T-cell (primary cell): ENCODE measurements at regions not wholly inside any gene's neighbourhood (a gene's known extent, or its start where the extent isn't known, plus 50 kb on each side); places are given as distances from the start of the nearest gene placed in this dataset.

Source experiments
- ATAC-seq, 4 experiments: fragments of 200-7000 bp in 3 of 4; fragments of 150-1000 bp in 1 of 4; cut with Tn5 transposase; replicated peaks in 1 of 4; 1 replicate in 3 of 4; 2 replicates in 1 of 4; pipeline ENCODE4 v1.10.0; 2021; ENCODE audit warnings: moderate library complexity in 3 of 4, mild to moderate bottlenecking in 2 of 4, moderate number of reproducible peaks in 1 of 4
- CTCF ChIA-PET, 2 donors: fragments of 300-600 bp; sonication (Branson Sonifier 250); formaldehyde crosslinking; loops; one replicate each; lab custom pipeline; 2022; ENCODE audit warnings: antibody characterized with exemption in 2 of 2; lab: Charles Lee
- POLR2A ChIA-PET, 2 donors: fragments of 300-600 bp; sonication (Branson Sonifier 250); formaldehyde crosslinking; loops; one replicate each; lab custom pipeline; 2022; ENCODE audit warnings: antibody characterized with exemption in 2 of 2; lab: Charles Lee
- DNase-seq, 35 experiments: peaks; one replicate each; pipeline versions ENCODE4 v3.0.0 to v3.0.0-alpha.2; 2013 to 2023
- H3K27ac ChIP-seq: one replicate; pipeline ENCODE4 v1.5.1; 2013; ENCODE audit warnings: low read length
- H3K27me3 ChIP-seq, 2 experiments: replicated peaks in 1 of 2; 1 replicate in 1 of 2; 2 replicates in 1 of 2; pipeline versions ENCODE4 v1.6.1 to v1.7.0; 2013; ENCODE audit warnings: low read length in 1 of 2, mixed read lengths in 1 of 2; ENCODE audit not compliant: control insufficient read depth in 2 of 2, insufficient read depth in 2 of 2; ENCODE audit errors: extremely low read depth in 1 of 2
- H3K36me3 ChIP-seq, 2 donors: 1 replicate in 1 of 2; 2 replicates in 1 of 2; pipeline versions ENCODE4 v1.6.1 to v1.7.0; 2013; ENCODE audit warnings: low read length in 1 of 2; ENCODE audit not compliant: control insufficient read depth in 2 of 2, insufficient read depth in 1 of 2; ENCODE audit errors: extremely low read depth in 1 of 2
- H3K4me1 ChIP-seq, 2 experiments: 1 replicate in 1 of 2; 2 replicates in 1 of 2; pipeline versions ENCODE4 v1.6.1 to v1.7.0; 2013; ENCODE audit warnings: low read length in 2 of 2, mixed read lengths in 1 of 2; ENCODE audit not compliant: insufficient read depth in 2 of 2, control insufficient read depth in 1 of 2; ENCODE audit errors: extremely low read depth in 1 of 2
- H3K4me3 ChIP-seq, 2 donors: 1 replicate in 1 of 2; 2 replicates in 1 of 2; pipeline versions ENCODE4 v1.5.1 to v1.7.0; 2013; ENCODE audit warnings: mild to moderate bottlenecking in 2 of 2, low read length in 1 of 2, moderate library complexity in 1 of 2; ENCODE audit not compliant: control insufficient read depth in 1 of 2; ENCODE audit errors: extremely low read depth in 1 of 2
- H3K9me3 ChIP-seq: 2 replicates; pipeline ENCODE4 v1.7.0; 2013
- H3K27ac Mint-ChIP-seq, 2 donors: one replicate each; pipeline ENCODE4 v1.8.0; 2020 to 2021; ENCODE audit warnings: mild to moderate bottlenecking in 2 of 2, mixed read lengths in 2 of 2
- H3K27me3 Mint-ChIP-seq, 2 donors: one replicate each; pipeline ENCODE4 v1.8.0; 2021 to 2022; ENCODE audit warnings: mixed read lengths in 2 of 2
- H3K36me3 Mint-ChIP-seq: one replicate; pipeline ENCODE4 v1.8.0; 2021; ENCODE audit warnings: mixed read lengths
- H3K4me1 Mint-ChIP-seq, 3 donors: one replicate each; pipeline ENCODE4 v1.8.0; 2020 to 2022; ENCODE audit warnings: mixed read lengths in 3 of 3, mild to moderate bottlenecking in 1 of 3
- H3K4me3 Mint-ChIP-seq, 3 donors: one replicate each; pipeline ENCODE4 v1.8.0; 2020 to 2022; ENCODE audit warnings: mild to moderate bottlenecking in 3 of 3, mixed read lengths in 3 of 3, moderate library complexity in 3 of 3
- H3K9me3 Mint-ChIP-seq, 3 donors: one replicate each; pipeline ENCODE4 v1.8.0; 2020 to 2022; ENCODE audit warnings: mixed read lengths in 3 of 3
- WGBS: methylation state at CpG from one replicate; pipeline ENCODE4 v1.1.5; 2013; ENCODE audit warnings: missing lambda C conversion rate; ENCODE audit not compliant: insufficient coverage; 5-methylcytosine and 5-hydroxymethylcytosine counted together

- no peaks in the 10 kb centered on the region for H3K4me1 ChIP-seq
- Mint-ChIP-seq H3K4me1 (no peaks in the 10 kb centered on the region), H3K4me3 (no peak overlapping the region), H3K27me3 (peaks cover 0 to 11% of the 10 kb centered on the region in 2 donors), H3K9me3 (peaks cover 0 to 5% (median 4%) of the 10 kb centered on the region in 3 donors), H3K36me3 (no peaks in the 10 kb centered on the region), H3K27ac (no peak overlapping the region)
- ChIA-PET POLR2A (interaction anchor here in 1 of 2 donors (0.6 kb wide), 1 partner anchor 379 kb away, joined by 3 read pairs; no protein-coding TSS in a partner anchor), CTCF (no interaction called here)
- no peaks in the 10 kb centered on the region for H3K9me3 ChIP-seq
- H3K27ac ChIP-seq: no peak overlapping the region
- H3K4me3 ChIP-seq: no peak overlapping the region
- no peaks in the 10 kb centered on the region for H3K36me3 ChIP-seq
- no peak for ATAC-seq
- no peak for DNase-seq
- 40% methylated on average over 1 of the region's 2 CpGs for WGBS
- no peaks in the 10 kb centered on the region for H3K27me3 ChIP-seq
Measured at GRCh38 chr18:25496544-25496943, 144.6 kb upstream of the ZNF521 start.

GRCh38 chr18:25495606-25496005 is 143.6 kb upstream of the ZNF521 start:
- ATAC-seq (no peak), DNase-seq (no peak)
- Histone ChIP-seq H3K4me1 (no peaks in the 10 kb centered on the region), H3K27ac (no peak overlapping the region), H3K36me3 (no peaks in the 10 kb centered on the region), H3K4me3 (no peak overlapping the region), H3K27me3 (no peaks in the 10 kb centered on the region), H3K9me3 (no peaks in the 10 kb centered on the region)
- Mint-ChIP-seq H3K9me3 (peaks cover 0 to 5% (median 4%) of the 10 kb centered on the region in 3 donors), H3K4me3 (no peak overlapping the region), H3K27me3 (peaks cover 0 to 10% of the 10 kb centered on the region in 2 donors), H3K4me1 (no peaks in the 10 kb centered on the region), H3K36me3 (no peaks in the 10 kb centered on the region), H3K27ac (no peak overlapping the region)
- ChIA-PET POLR2A (no interaction called here), CTCF (no interaction called here)
- no CpG with 5 or more reads among the region's 1 CpG for WGBS

GRCh38 chr18:25494888-25495287 is 142.9 kb upstream of the ZNF521 start:
- WGBS: no CpG with 5 or more reads among the region's 1 CpG
- ChIA-PET CTCF (no interaction called here), POLR2A (no interaction called here)
- Histone ChIP-seq H3K36me3 (no peaks in the 10 kb centered on the region), H3K4me1 (no peaks in the 10 kb centered on the region), H3K9me3 (no peaks in the 10 kb centered on the region), H3K27me3 (no peaks in the 10 kb centered on the region), H3K4me3 (no peak overlapping the region), H3K27ac (no peak overlapping the region)
- ATAC-seq: no peak
- peaks cover 0 to 5% (median 4%) of the 10 kb centered on the region in 3 donors for H3K9me3 Mint-ChIP-seq
- H3K4me3 Mint-ChIP-seq: no peak overlapping the region
- no peak for DNase-seq
- peaks cover 0 to 10% of the 10 kb centered on the region in 2 donors for H3K27me3 Mint-ChIP-seq
- no peaks in the 10 kb centered on the region for H3K36me3 Mint-ChIP-seq
- H3K4me1 Mint-ChIP-seq: no peaks in the 10 kb centered on the region
- H3K27ac Mint-ChIP-seq: no peak overlapping the region

- Mint-ChIP-seq H3K27me3 (peaks cover 0 to 10% of the 10 kb centered on the region in 2 donors), H3K4me3 (no peak overlapping the region), H3K9me3 (peaks cover 0 to 5% (median 4%) of the 10 kb centered on the region in 3 donors), H3K4me1 (no peaks in the 10 kb centered on the region), H3K27ac (no peak overlapping the region), H3K36me3 (no peaks in the 10 kb centered on the region)
- Histone ChIP-seq H3K27ac (no peak overlapping the region), H3K4me1 (no peaks in the 10 kb centered on the region), H3K36me3 (no peaks in the 10 kb centered on the region), H3K27me3 (no peaks in the 10 kb centered on the region), H3K4me3 (no peak overlapping the region), H3K9me3 (no peaks in the 10 kb centered on the region)
- DNase-seq (no peak), ATAC-seq (no peak)
- CTCF ChIA-PET: no interaction called here
- POLR2A ChIA-PET: no interaction called here
Measured at GRCh38 chr18:25493401-25493800, 141.4 kb upstream of the ZNF521 start.

GRCh38 chr18:25490316-25490715 is 138.3 kb upstream of the ZNF521 start:
- Histone ChIP-seq H3K36me3 (no peaks in the 10 kb centered on the region), H3K27me3 (no peaks in the 10 kb centered on the region), H3K4me1 (no peaks in the 10 kb centered on the region), H3K4me3 (no peak overlapping the region), H3K27ac (no peak overlapping the region), H3K9me3 (no peaks in the 10 kb centered on the region)
- Mint-ChIP-seq H3K9me3 (peaks cover 3 to 5% (median 4%) of the 10 kb centered on the region in 3 donors), H3K27ac (no peak overlapping the region), H3K4me3 (no peak overlapping the region), H3K36me3 (no peaks in the 10 kb centered on the region), H3K27me3 (no peaks in the 10 kb centered on the region), H3K4me1 (no peaks in the 10 kb centered on the region)
- 100% methylated on average over 1 of the region's 4 CpGs for WGBS
- DNase-seq (no peak), ATAC-seq (no peak)
- CTCF ChIA-PET: no interaction called here
- POLR2A ChIA-PET: no interaction called here

GRCh38 chr18:25473008-25473407 is 121.0 kb upstream of the ZNF521 start:
- Mint-ChIP-seq H3K27ac (no peak overlapping the region), H3K4me3 (no peak overlapping the region), H3K36me3 (no peaks in the 10 kb centered on the region), H3K27me3 (no peaks in the 10 kb centered on the region), H3K9me3 (peaks cover 4 to 20% (median 14%) of the 10 kb centered on the region in 3 donors), H3K4me1 (no peaks in the 10 kb centered on the region)
- ChIA-PET POLR2A (no interaction called here), CTCF (no interaction called here)
- WGBS: 40% methylated on average over 1 of the region's 2 CpGs
- Histone ChIP-seq H3K4me3 (no peak overlapping the region), H3K4me1 (no peaks in the 10 kb centered on the region), H3K27ac (no peak overlapping the region), H3K27me3 (no peaks in the 10 kb centered on the region), H3K36me3 (no peaks in the 10 kb centered on the region), H3K9me3 (no peaks in the 10 kb centered on the region)
- no peak for ATAC-seq
- no peak for DNase-seq
